ENCODE measurements at regions not wholly inside any gene's neighbourhood (a gene's known extent, or its start where the extent isn't known, plus 50 kb on each side); places are given as distances from the start of the nearest gene placed in this dataset.

- no peaks in the 10 kb centered on the region for H3K9me3 ChIP-seq (ENCODE audit: insufficient read depth, low read length, severe bottlenecking)
- ATAC-seq (ENCODE audit: insufficient read depth, low read depth), result 0 out of 3 replicates have a peak, but pooled peaks have one; percentile 24
- H3K79me2 ChIP-seq (ENCODE audit: insufficient read depth, low read length), result no peaks in the 10 kb centered on the region
- no peak overlapping the region for H3K4me3 ChIP-seq (ENCODE audit: low read depth in 1 of 2, low read length in 2 of 2)
- H3K27ac ChIP-seq (ENCODE audit: low read length), result no peak overlapping the region; the same call in 1 of the 2 replicates
- H2AFZ ChIP-seq (ENCODE audit: low read depth, low read length), result no peak overlapping the region
- H3K4me2 ChIP-seq (ENCODE audit: insufficient read depth, low read length), result no peak overlapping the region
- no peak overlapping the region for H3K9ac ChIP-seq (ENCODE audit: low read depth, low read length)
- H4K20me1 ChIP-seq (ENCODE audit: insufficient read depth, low read length), result no peaks in the 10 kb centered on the region
- H3K27me3 ChIP-seq (ENCODE audit: insufficient read depth, low read length, poor library complexity), result no peaks in the 10 kb centered on the region
- DNase-seq, result peak; percentile 9
- no peaks in the 10 kb centered on the region for H3K36me3 ChIP-seq (ENCODE audit: insufficient read depth, low read length)
- peaks cover 10% of the 10 kb centered on the region for H3K4me1 ChIP-seq (ENCODE audit: insufficient read depth, low read length)
- TF ChIP-seq, protein P1, sequence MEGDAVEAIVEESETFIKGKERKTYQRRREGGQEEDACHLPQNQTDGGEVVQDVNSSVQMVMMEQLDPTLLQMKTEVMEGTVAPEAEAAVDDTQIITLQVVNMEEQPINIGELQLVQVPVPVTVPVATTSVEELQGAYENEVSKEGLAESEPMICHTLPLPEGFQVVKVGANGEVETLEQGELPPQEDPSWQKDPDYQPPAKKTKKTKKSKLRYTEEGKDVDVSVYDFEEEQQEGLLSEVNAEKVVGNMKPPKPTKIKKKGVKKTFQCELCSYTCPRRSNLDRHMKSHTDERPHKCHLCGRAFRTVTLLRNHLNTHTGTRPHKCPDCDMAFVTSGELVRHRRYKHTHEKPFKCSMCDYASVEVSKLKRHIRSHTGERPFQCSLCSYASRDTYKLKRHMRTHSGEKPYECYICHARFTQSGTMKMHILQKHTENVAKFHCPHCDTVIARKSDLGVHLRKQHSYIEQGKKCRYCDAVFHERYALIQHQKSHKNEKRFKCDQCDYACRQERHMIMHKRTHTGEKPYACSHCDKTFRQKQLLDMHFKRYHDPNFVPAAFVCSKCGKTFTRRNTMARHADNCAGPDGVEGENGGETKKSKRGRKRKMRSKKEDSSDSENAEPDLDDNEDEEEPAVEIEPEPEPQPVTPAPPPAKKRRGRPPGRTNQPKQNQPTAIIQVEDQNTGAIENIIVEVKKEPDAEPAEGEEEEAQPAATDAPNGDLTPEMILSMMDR (IDR thresholded peaks at IDR 0.05; ENCODE audit: borderline replicate concordance, extremely low read depth, low read length, poor library complexity, severe bottlenecking), result peak; percentile 19
- no peak for TF ChIP-seq EZH2 (IDR thresholded peaks at IDR 0.05; ENCODE audit: borderline replicate concordance, low read depth, low read length, severe bottlenecking)
These were observed 62.8 kb downstream of the PPP1R2C start for GRCh38 chrX:42714981-42715700.

GRCh38 chrX:42710452-42710851 lies 67.5 kb downstream of the PPP1R2C start:
- Histone ChIP-seq H3K27ac (ENCODE audit: low read length) (no peak overlapping the region), H3K9ac (ENCODE audit: low read depth, low read length) (no peak overlapping the region), H3K4me1 (ENCODE audit: insufficient read depth, low read length) (peaks cover 21% of the 10 kb centered on the region), H3K4me2 (ENCODE audit: insufficient read depth, low read length) (no peak overlapping the region), H3K79me2 (ENCODE audit: insufficient read depth, low read length) (no peaks in the 10 kb centered on the region), H3K36me3 (ENCODE audit: insufficient read depth, low read length) (no peaks in the 10 kb centered on the region), H3K27me3 (ENCODE audit: insufficient read depth, low read length, poor library complexity) (no peaks in the 10 kb centered on the region), H3K4me3 (ENCODE audit: low read depth in 1 of 2, low read length in 2 of 2) (no peak overlapping the region), H3K9me3 (ENCODE audit: insufficient read depth, low read length, severe bottlenecking) (no peaks in the 10 kb centered on the region), H4K20me1 (ENCODE audit: insufficient read depth, low read length) (no peaks in the 10 kb centered on the region), H2AFZ (ENCODE audit: low read depth, low read length) (no peak overlapping the region)
- no peak for TF ChIP-seq EZH2 (IDR thresholded peaks at IDR 0.05; ENCODE audit: borderline replicate concordance, low read depth, low read length, severe bottlenecking)
- TF ChIP-seq, protein P1 (IDR thresholded peaks at IDR 0.05; ENCODE audit: borderline replicate concordance, extremely low read depth, low read length, poor library complexity, severe bottlenecking), result no peak
- ATAC-seq (ENCODE audit: insufficient read depth, low read depth) (peak; percentile 54; the same call in 1 of the 3 replicates), DNase-seq (peak; percentile 9)

- H3K4me1 ChIP-seq (ENCODE audit: insufficient read depth, low read length), result peaks cover 39% of the 10 kb centered on the region
- no peak overlapping the region; the same call in 1 of the 2 replicates for H2AFZ ChIP-seq (ENCODE audit: low read depth, low read length)
- no peak overlapping the region for H3K27ac ChIP-seq (ENCODE audit: low read length)
- H3K27me3 ChIP-seq (ENCODE audit: insufficient read depth, low read length, poor library complexity), result no peaks in the 10 kb centered on the region
- TF ChIP-seq, protein P1 (IDR thresholded peaks at IDR 0.05; ENCODE audit: borderline replicate concordance, extremely low read depth, low read length, poor library complexity, severe bottlenecking), result no peak
- no peak for TF ChIP-seq EZH2 (IDR thresholded peaks at IDR 0.05; ENCODE audit: borderline replicate concordance, low read depth, low read length, severe bottlenecking)
- no peaks in the 10 kb centered on the region for H4K20me1 ChIP-seq (ENCODE audit: insufficient read depth, low read length)
- no peak overlapping the region for H3K4me3 ChIP-seq (ENCODE audit: low read depth in 1 of 2, low read length in 2 of 2)
- no peak overlapping the region for H3K4me2 ChIP-seq (ENCODE audit: insufficient read depth, low read length)
- H3K9me3 ChIP-seq (ENCODE audit: insufficient read depth, low read length, severe bottlenecking), result no peaks in the 10 kb centered on the region
- no peak overlapping the region for H3K9ac ChIP-seq (ENCODE audit: low read depth, low read length)
- DNase-seq (no peak), ATAC-seq (ENCODE audit: insufficient read depth, low read depth) (no peak)
- no peaks in the 10 kb centered on the region for H3K79me2 ChIP-seq (ENCODE audit: insufficient read depth, low read length)
- H3K36me3 ChIP-seq (ENCODE audit: insufficient read depth, low read length), result no peaks in the 10 kb centered on the region
These were observed 69.7 kb downstream of the PPP1R2C start for GRCh38 chrX:42708222-42708621.
